H1 (cell line): ENCODE measurements at regions not wholly inside any gene's neighbourhood (a gene's known extent, or its start where the extent isn't known, plus 50 kb on each side); places are given as distances from the start of the nearest gene placed in this dataset.

ENCODE experiments used
- CTCF ChIP-seq, 3 experiments: IDR thresholded peaks; 1 replicate in 2 of 3; 2 replicates in 1 of 3; pipeline versions ENCODE4 v1.5.1 to v1.6.1; 2011; ENCODE audit warnings: low read length in 3 of 3, mild to moderate bottlenecking in 3 of 3, inconsistent platforms in 2 of 3, low read depth in 1 of 3, moderate library complexity in 1 of 3; ENCODE audit not compliant: insufficient read depth in 1 of 3; ENCODE audit errors: control extremely low read depth in 1 of 3
- EP300 ChIP-seq, 2 experiments: IDR thresholded peaks; 1 replicate in 1 of 2; 2 replicates in 1 of 2; pipeline ENCODE4 v1.6.1; 2011 to 2012; ENCODE audit warnings: low read depth in 2 of 2, low read length in 2 of 2, mild to moderate bottlenecking in 2 of 2, borderline replicate concordance in 1 of 2, inconsistent platforms in 1 of 2, moderate library complexity in 1 of 2
- EZH2 ChIP-seq: fragments of 200-600 bp; sonication (generic); IDR thresholded peaks from 2 replicates; pipeline ENCODE4 v1.7.1; 2012; ENCODE audit warnings: low read depth, mild to moderate bottlenecking, moderate library complexity, low read length, inconsistent platforms; ENCODE audit not compliant: severe bottlenecking
- HDAC2 ChIP-seq, 2 experiments: fragments of 300-600 bp in 1 of 2; sonication (generic) in 1 of 2; IDR thresholded peaks; 2 replicates each; pipeline ENCODE4 v1.6.1; 2011 to 2012; ENCODE audit warnings: low read depth in 2 of 2, low read length in 2 of 2, mild to moderate bottlenecking in 2 of 2, moderate library complexity in 2 of 2, borderline replicate concordance in 1 of 2, inconsistent platforms in 1 of 2
- PHF8 ChIP-seq: fragments of 200-600 bp; sonication (generic); conservative IDR thresholded peaks from 2 replicates; pipeline ENCODE4 v1.7.1; 2012; ENCODE audit warnings: low read depth, mild to moderate bottlenecking, inconsistent platforms, low read length, moderate library complexity
- POLR2A ChIP-seq, 2 experiments: IDR thresholded peaks; 1 replicate in 1 of 2; 2 replicates in 1 of 2; pipeline ENCODE4 v1.6.1; 2011; ENCODE audit warnings: low read depth in 2 of 2, low read length in 2 of 2, mild to moderate bottlenecking in 2 of 2; ENCODE audit errors: control extremely low read depth in 1 of 2
- RNF2 ChIP-seq: fragments of 200-900, 300-1000 bp; sonication (generic); IDR thresholded peaks from 2 replicates; pipeline ENCODE4 v1.7.1; 2016; ENCODE audit warnings: borderline replicate concordance, low read depth, mild to moderate bottlenecking, antibody characterized with exemption, low read length; ENCODE audit not compliant: poor library complexity, severe bottlenecking; ENCODE audit errors: missing control alignments
- SIX5 ChIP-seq: IDR thresholded peaks from 2 replicates; pipeline ENCODE4 v1.6.1; 2011; ENCODE audit warnings: mild to moderate bottlenecking, low read depth, low read length
- TAF7 ChIP-seq: optimal IDR thresholded peaks from 2 replicates; pipeline ENCODE3; 2011; ENCODE audit warnings: low read depth, mild to moderate bottlenecking, inconsistent platforms, low read length, moderate library complexity, borderline replicate concordance
- YY1 ChIP-seq: IDR thresholded peaks from 2 replicates; pipeline ENCODE4 v1.6.1; 2011; ENCODE audit warnings: low read depth, mild to moderate bottlenecking, low read length

GRCh38 chr12:24198936-24199671 is 249.6 kb upstream of the SOX5 start:
- TF ChIP-seq PHF8 (no peak), CTCF (IDR thresholded peaks at IDR 0.05; ENCODE audit: control extremely low read depth in 1 of 3, insufficient read depth in 1 of 3, low read depth in 1 of 3, low read length in 3 of 3) (no peak), TAF7 (no peak), POLR2A (IDR thresholded peaks at IDR 0.05; ENCODE audit: control extremely low read depth in 1 of 2, low read depth in 2 of 2, low read length in 2 of 2) (no peak), EP300 (IDR thresholded peaks at IDR 0.05; ENCODE audit: borderline replicate concordance in 1 of 2, low read depth in 2 of 2, low read length in 2 of 2) (no peak), RNF2 (no peak), SIX5 (no peak), HDAC2 (IDR thresholded peaks at IDR 0.05; ENCODE audit: borderline replicate concordance in 1 of 2, low read depth in 2 of 2, low read length in 2 of 2) (no peak), YY1 (no peak), EZH2 (no peak)
